ENCODE measurements at regions not wholly inside any gene's neighbourhood (a gene's known extent, or its start where the extent isn't known, plus 50 kb on each side); places are given as distances from the start of the nearest gene placed in this dataset.

- TF ChIP-seq CTCF (IDR thresholded peaks at IDR 0.05; ENCODE audit: poor library complexity) (no peak), EZH2 (IDR thresholded peaks at IDR 0.05; ENCODE audit: borderline replicate concordance) (no peak)
Observed at GRCh38 chr13:50319635-50320255, 304.5 kb downstream of the KCNRG start.

Measured in hepatocyte (in vitro differentiated cells).